ENCODE measurements at regions not wholly inside any gene's neighbourhood (a gene's known extent, or its start where the extent isn't known, plus 50 kb on each side); places are given as distances from the start of the nearest gene placed in this dataset.
"Not testable (repeated sequence)": the region's sequence is repeated elsewhere in the genome, so short reads cannot be mapped to it uniquely, and the experiment has no call there.

DNA sequence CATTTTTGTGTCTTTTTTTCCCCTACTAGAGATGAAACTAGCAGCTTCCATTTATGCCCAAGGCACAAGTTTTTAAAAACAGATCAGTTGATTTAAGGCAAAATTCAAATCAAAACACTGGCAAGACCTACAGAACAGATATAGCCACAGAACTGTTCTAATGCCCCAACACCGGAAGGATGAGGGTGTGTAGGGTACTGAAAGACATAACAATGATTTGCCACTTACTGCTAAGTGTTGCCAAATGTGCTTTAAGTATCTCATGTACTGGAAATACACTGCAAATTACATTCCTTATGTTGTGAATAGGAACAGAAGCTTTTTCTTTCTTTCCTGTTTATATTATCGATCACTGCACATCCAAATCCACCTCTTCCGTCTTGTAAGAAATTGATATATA is 189.0 kb downstream of the CETN3 start:
- TF ChIP-seq, protein P1, sequence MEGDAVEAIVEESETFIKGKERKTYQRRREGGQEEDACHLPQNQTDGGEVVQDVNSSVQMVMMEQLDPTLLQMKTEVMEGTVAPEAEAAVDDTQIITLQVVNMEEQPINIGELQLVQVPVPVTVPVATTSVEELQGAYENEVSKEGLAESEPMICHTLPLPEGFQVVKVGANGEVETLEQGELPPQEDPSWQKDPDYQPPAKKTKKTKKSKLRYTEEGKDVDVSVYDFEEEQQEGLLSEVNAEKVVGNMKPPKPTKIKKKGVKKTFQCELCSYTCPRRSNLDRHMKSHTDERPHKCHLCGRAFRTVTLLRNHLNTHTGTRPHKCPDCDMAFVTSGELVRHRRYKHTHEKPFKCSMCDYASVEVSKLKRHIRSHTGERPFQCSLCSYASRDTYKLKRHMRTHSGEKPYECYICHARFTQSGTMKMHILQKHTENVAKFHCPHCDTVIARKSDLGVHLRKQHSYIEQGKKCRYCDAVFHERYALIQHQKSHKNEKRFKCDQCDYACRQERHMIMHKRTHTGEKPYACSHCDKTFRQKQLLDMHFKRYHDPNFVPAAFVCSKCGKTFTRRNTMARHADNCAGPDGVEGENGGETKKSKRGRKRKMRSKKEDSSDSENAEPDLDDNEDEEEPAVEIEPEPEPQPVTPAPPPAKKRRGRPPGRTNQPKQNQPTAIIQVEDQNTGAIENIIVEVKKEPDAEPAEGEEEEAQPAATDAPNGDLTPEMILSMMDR (IDR thresholded peaks at IDR 0.05; ENCODE audit: low read depth, low read length), result no peak
- DNase-seq (ENCODE audit: low read depth in 2 of 2), result no peak
- H3K4me3 ChIP-seq (replicated peaks in 1 of 2; ENCODE audit: low read depth in 2 of 2, low read length in 2 of 2), result no peak overlapping the region

DNA sequence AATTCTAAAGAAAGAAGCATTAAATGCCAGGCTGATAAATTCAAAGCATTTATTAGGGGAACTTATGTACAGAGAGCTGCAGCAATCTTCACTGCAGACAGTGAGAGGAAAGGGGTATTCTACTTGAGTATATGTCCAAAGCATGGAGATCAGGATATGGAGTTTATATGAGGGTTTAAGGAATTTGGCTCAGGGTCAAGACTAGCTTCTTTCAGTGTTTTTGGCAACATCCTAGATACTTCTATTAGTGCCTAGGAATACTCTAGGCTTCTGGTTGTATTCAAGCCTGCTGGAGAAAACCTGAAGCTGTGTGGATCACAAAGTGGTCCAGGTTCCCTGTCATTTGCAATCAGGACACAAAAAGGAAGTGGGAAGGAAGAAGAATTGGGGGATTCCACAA is 194.6 kb downstream of the CETN3 start:
- DNase-seq (ENCODE audit: low read depth in 2 of 2), result no peak
- TF ChIP-seq, protein P1 (IDR thresholded peaks at IDR 0.05; ENCODE audit: low read depth, low read length), result no peak
- H3K4me3 ChIP-seq (replicated peaks in 1 of 2; ENCODE audit: low read depth in 2 of 2, low read length in 2 of 2), result no peak overlapping the region

DNA sequence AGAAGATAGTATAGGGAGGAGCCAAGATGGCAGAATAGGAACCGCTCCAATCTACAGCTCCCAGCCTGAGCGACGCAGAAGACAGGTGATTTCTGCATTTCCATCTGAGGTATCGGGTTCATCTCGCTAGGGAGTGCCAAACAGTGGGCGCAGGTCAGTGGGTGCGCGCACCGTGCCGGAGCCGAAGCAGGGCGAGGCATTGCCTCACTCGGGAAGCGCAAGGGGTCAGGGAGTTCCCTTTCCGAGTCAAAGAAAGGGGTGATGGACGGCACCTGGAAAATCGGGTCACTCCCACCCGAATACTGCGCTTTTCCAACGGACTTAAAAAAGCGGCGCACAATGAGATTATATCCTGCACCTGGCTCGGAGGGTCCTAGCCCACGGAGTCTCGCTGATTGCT is 201.2 kb downstream of the CETN3 start:
- H3K4me3 ChIP-seq (replicated peaks in 1 of 2; ENCODE audit: low read depth in 2 of 2, low read length in 2 of 2); DNase-seq (ENCODE audit: low read depth in 2 of 2): not testable (repeated sequence)

DNA sequence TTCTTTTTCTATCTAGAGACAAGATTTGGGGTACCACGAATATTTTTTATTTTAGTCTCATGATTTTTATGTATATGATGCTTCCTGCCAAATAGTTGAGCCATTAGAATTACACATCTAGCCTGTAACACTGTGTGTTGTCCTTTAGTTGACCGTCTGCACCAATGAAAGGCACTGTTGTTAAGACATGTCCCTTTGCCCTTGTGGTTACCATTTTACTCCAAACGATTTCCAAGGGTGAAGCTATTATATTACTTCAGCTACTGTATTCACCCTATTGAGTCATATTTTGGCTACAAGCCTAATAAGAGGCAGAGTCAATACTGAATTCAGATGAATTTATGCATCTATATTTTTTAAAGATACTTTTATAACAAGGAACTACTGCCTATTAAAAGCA is 207.6 kb downstream of the CETN3 start:
- DNase-seq (ENCODE audit: low read depth in 2 of 2), result peak; percentile 33 to 79
- no peak overlapping the region for H3K4me3 ChIP-seq (replicated peaks in 1 of 2; ENCODE audit: low read depth in 2 of 2, low read length in 2 of 2)
- TF ChIP-seq, protein P1 (IDR thresholded peaks at IDR 0.05; ENCODE audit: low read depth, low read length), result no peak

DNA sequence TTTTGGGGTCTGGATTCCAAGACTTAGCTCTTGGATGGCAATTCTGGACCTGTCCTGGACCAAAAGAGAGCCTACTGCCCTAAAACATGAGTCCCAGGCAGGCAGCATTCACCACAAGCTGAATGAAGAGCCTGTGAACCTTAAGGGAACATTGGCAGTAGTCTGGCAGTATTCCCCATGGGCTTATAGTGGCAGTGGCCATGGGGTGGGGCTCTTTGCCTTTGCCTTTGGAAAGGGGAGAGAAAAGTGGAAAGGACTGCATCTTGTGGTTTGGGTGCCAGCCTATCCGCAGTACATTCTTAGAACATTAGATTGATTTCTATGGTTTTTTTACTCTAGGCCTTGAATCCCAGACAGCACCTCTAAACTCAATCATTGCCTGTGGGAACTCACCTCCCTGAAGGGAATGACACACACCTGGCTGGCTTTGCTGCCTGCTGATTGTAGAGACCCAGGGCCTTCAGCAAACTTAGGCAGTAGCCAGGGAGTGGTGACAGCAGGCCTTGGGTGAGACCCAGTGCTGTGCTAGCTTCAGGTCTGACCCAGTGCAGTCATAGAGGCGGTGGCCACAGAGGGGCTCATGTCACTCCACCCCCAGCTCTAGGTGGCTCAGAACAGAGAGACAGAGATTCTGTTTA is 216.3 kb downstream of the CETN3 start:
- TF ChIP-seq, protein P1 (IDR thresholded peaks at IDR 0.05; ENCODE audit: low read depth, low read length), result no peak
- DNase-seq (ENCODE audit: low read depth in 2 of 2), result no peak
- H3K4me3 ChIP-seq (replicated peaks in 1 of 2; ENCODE audit: low read depth in 2 of 2, low read length in 2 of 2), result no peak overlapping the region

DNA sequence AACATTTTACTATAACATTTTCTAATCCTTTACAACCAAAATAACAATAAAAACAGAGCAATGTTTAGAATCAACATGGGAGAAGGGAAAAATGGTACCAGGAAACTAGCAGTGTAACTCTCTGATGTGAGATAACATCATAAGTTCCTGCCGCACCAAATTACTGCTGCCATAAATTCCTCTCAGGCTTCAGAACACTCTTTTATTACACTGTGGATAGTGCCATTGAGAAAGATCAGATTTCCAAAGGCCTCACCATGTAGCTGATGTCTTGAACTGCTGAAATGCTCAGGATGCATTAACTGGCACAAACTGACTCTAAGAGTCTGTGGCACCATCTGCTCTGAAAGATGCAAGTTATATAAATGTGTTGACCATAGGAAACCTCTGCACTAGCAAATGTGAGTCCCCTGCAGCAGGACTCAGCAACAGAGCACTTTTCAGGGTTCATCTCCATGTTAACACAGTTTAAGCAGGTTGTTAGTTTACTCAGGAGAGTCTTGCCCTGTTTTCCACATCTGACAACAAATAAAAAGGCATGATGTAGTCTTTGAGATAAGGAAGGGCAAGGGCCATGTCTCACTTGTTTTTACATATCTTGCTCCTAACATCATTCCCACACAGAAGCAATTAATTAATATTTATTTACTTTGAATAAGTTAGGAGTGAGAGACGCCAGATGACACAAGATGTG is 218.1 kb downstream of the CETN3 start:
- TF ChIP-seq, protein P1 (IDR thresholded peaks at IDR 0.05; ENCODE audit: low read depth, low read length), result no peak
- DNase-seq (ENCODE audit: low read depth in 2 of 2), result no peak
- no peak overlapping the region for H3K4me3 ChIP-seq (replicated peaks in 1 of 2; ENCODE audit: low read depth in 2 of 2, low read length in 2 of 2)

DNA sequence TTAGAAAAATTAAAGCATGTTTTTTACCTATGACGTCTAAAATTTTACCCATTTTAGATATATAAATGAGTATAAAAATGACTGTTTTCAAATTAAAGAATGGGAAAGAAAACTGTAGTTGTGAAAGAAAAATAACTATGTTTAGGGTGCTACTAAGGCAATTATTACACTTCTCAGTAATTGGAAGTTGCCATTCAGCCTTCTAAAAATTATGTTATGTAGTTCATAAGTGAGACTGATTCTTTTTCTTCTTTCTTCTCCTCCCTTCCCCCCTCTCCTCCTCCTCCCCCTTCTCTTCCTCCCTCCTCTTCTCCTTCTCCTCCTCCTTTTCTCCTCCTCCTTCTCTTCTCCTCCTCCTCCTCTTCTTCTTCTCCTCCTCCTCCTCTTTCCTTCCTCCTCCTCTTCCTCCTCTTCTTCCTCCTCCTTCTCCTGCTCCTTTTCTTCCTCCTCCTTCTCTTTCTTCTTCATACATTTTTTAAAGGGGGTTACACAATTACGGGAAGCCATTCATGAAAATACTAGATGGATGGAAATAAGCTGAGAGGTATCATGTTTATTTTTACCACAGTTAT is 223.6 kb downstream of the CETN3 start:
- TF ChIP-seq, protein P1 (IDR thresholded peaks at IDR 0.05; ENCODE audit: low read depth, low read length), result no peak
- no peak overlapping the region for H3K4me3 ChIP-seq (replicated peaks in 1 of 2; ENCODE audit: low read depth in 2 of 2, low read length in 2 of 2)
- no peak for DNase-seq (ENCODE audit: low read depth in 2 of 2)

Data from cardiac fibroblast (primary cell).